GM12874 (cell line): ENCODE measurements at regions not wholly inside any gene's neighbourhood (a gene's known extent, or its start where the extent isn't known, plus 50 kb on each side); places are given as distances from the start of the nearest gene placed in this dataset.

ENCODE experiments used
- CTCF ChIP-seq: IDR thresholded peaks from 2 replicates; pipeline ENCODE4 v1.5.1; 2011; ENCODE audit warnings: low read depth, mild to moderate bottlenecking, control low read depth, low read length, moderate library complexity; ENCODE audit not compliant: insufficient read depth

GRCh38 chr14:71467361-71467811, 464.8 kb upstream of the RGS6 start:
- no peak for TF ChIP-seq CTCF

GRCh38 chr14:71468701-71469100, 463.5 kb upstream of the RGS6 start:
- no peak for TF ChIP-seq CTCF

GRCh38 chr14:71469643-71470335, 462.4 kb upstream of the RGS6 start:
- TF ChIP-seq CTCF = no peak

DNA sequence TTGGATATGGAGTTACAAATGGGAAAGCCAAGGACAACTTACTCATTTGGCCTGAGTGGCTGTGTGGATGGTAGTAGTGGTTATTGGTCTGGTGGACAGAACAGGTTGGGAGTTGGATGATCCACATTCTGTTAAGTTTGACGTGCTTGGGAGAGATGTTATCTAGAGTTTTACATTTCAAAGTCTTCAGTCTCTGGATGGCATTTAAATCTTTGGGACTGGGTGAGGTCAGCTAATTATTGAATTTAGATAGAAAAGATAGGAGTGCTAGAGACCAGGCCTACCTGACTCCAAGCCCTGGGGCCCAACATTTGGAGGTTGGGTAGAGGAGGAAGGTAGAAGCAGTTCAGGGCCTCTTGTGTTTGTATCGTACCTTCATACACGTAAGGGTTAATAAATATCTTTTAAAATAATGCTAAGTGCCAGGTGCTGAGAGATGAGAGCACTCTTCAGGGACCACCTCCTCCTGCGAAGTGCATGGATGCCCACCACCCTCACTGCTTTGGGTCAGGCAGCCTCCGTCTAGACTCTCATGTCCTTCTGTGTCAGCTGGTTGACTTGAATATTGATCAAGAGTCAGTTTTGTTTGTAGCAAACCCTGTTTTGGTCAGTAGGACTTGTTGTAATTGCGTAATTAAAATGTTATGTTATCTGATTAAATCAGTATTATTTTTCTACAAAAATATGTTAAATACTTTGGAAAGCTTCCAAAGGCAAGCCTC, 460.4 kb upstream of the RGS6 start:
- no peak for TF ChIP-seq CTCF

DNA sequence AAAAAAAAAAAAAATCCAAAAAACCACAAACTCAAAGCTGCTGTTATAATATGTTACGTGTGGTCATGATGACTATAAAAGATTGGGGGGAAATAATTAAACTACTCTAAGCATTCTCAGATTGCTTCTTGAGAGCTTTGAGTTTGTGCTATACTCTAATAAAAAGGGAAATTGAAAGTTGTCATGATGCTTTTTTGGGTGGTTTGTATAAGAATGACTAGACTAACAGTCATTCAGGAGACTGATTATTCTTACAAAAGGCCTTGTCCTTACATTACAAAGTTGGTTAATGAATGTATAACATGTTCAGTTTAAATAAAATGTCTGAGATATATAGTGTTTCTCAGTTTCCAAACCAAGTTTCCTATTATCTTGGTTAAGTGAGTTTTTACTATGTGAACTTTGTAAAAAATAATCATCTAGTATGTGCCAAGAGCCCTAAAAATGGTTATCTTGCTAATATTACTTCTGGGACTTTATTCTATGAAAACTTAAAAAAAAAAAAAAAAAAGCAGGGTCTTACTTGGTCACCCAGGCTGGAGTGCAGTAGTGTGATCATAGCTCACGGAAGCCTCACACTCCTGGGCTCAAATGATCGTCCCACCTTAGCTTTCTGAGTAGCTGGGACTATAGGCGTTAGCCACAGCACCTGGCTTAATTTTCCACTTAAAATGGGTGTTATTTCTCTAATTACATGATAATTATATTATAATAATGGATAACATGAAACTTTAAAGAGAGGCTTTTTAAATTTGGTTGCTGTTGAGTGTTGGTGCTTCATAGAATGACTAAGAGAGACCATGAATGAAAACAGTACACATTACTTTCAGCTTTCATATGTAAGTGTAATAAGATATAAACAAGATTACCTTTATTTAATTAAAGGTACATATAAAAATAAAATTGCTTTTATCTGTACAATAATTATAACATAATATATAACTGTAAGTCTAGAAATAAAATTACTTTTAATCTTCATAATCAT, 459.6 kb upstream of the RGS6 start:
- TF ChIP-seq CTCF = no peak

DNA sequence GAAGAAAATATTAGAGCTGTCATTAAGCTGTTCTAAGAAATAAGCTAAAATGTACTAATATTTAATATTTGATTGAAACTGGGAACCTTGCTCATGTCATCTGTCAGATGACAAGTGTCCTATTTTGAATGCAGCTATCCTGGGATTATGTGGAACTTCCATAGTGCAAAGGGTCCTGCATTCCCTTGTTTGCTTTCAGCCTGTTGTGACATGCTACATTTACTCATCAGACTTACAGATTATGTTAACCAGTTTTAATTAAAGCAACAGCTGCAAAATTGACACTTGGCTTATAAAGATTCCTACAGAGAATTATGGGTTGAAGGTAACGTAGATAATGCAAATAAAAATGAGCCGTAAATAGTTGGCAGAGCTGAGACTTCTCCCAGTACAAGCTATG, 458.4 kb upstream of the RGS6 start:
- no peak for TF ChIP-seq CTCF
